ENCODE measurements at regions not wholly inside any gene's neighbourhood (a gene's known extent, or its start where the extent isn't known, plus 50 kb on each side); places are given as distances from the start of the nearest gene placed in this dataset.
"Not testable (repeated sequence)": the region's sequence is repeated elsewhere in the genome, so short reads cannot be mapped to it uniquely, and the experiment has no call there.

DNA sequence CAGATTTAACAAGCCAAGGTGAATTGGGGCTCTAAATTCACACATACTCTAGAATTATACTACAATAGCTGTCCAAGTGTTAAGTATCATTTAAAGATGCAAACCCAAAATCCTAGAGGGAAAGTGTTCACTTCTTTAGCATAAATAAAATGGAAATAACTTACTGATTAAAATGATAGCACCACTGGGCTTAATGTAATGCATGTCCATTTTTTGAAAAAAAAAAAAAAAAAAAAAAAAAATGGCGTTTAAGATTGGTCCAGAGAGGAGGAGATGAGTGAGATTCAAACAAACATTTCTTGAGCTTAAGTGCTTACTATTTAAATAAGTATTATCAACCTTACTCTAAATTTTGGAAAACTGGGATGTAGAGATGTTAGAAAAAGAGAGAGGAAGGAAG is 251.5 kb upstream of the CWC22 start:
- DNase-seq, result no peak

GRCh38 chr2:180258041-180258537 is 251.0 kb upstream of the CWC22 start:
- no peak for DNase-seq

DNA sequence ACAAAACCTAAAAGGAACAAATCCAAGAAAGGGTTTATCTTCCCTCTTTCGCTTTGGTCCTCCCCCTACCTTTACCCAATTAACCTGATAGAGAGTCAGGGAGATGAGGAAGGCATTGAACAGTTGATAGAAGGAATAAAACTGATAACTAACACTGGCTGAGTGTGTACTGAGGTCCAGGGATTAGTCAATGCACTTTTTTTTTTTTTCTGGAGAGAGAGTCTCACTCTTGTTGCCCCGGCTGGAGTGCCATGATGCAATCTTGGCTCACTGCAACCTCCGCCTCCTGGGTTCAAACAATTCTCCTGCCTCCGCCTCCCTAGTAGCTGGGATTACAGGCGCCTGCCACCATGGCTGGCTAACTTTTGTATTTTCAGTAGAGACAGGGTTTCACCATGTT is 250.2 kb upstream of the CWC22 start:
- no peak for DNase-seq

- DNase-seq, result no peak
Measured at GRCh38 chr2:180255981-180256380, 248.9 kb upstream of the CWC22 start.

GRCh38 chr2:180254872-180255271 is 247.8 kb upstream of the CWC22 start:
- no peak for DNase-seq

- no peak for DNase-seq
Measured at GRCh38 chr2:180247658-180248057, 240.6 kb upstream of the CWC22 start.

- DNase-seq, result no peak
Measured at GRCh38 chr2:180246268-180246667, 239.2 kb upstream of the CWC22 start.

- no peak for DNase-seq
Measured at GRCh38 chr2:180240774-180241173, 233.7 kb upstream of the CWC22 start.

DNA sequence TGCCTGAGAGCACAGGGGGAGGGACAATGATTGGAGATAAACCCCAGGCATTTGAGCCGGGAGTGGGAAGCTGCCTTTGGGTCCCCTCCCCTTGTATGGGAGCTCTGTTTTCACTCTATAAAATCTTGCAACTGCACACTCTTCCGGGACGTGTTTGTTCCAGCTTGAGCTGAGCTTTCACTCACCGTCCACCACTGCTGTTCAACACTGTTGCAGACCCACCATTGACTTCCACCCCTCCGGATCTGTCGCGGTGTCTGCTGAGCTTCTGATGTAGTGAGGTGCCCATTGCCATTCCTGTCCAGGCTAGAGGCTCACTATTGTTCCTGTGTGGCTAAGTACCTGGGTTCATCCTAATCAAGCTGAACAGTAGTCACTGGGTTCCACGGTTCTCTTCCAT is 231.6 kb upstream of the CWC22 start:
- no peak for DNase-seq

GRCh38 chr2:180236061-180236460 is 229.0 kb upstream of the CWC22 start:
- not testable (repeated sequence) for DNase-seq

GRCh38 chr2:180235506-180235905 is 228.4 kb upstream of the CWC22 start:
- DNase-seq, result not testable (repeated sequence)

DNA sequence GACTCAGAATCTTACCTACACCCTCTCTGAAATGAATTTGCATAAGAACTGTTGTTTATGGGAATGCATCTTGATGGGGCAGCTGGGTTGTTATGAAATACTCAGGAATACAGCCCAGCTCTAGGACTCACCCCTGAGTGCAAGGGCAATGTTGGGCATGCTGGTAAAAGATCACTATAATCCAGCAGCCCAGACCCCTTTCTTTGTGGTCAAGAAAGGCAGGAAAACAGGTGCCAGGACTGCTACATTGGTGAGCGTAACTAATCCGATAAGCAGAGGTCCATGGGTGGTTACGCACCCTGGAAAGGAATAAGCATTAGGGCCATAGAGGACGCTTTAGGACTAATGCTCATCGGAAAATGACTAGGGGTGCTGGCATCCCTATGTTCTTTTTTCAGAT is 227.9 kb upstream of the CWC22 start:
- DNase-seq, result not testable (repeated sequence)

- DNase-seq, result no peak
Measured at GRCh38 chr2:180231015-180231414, 223.9 kb upstream of the CWC22 start.

GRCh38 chr2:180227461-180227860 is 220.4 kb upstream of the CWC22 start:
- no peak for DNase-seq

DNA sequence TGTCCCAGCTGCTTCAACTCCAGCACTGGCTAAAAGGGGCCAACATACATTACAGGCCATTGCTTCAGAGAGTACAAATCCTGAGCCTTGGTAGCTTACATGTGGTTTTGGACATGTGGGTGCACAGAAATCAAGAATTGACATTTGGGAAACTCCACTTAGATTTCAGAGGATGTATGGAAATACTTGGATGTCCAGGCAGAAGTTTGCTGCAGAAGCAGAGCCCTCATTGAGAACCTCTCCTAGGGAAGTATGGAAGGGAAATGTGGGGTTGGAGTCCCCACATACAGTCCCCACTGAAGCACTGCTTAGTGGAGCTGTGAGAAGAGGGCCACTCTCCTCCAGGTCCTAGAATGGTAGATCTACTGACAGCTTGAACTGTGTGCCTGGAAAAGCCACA is 218.0 kb upstream of the CWC22 start:
- no peak for DNase-seq

- DNase-seq, result no peak
Measured at GRCh38 chr2:180222644-180223043, 215.5 kb upstream of the CWC22 start.

- no peak for DNase-seq
Measured at GRCh38 chr2:180219491-180219890, 212.4 kb upstream of the CWC22 start.

DNA sequence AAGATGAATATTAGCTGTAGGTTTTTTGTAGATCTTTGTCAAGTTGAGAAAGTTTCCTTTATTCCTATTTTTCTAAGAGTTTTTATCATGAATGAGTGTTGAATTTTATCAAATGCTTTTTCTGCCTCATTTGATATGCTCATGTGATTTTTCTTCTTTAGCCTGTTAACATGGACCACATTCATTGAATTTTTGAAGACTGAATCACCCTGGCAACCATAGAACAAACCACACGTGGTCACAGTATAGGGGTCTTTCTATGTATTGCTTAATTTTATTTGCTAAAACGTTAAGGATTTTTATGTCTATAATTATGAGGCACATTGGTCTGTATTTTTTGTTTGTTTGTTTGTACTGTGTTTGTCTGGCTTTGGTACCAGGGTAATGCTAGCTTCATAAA is 201.7 kb upstream of the CWC22 start:
- DNase-seq, result no peak

DNA sequence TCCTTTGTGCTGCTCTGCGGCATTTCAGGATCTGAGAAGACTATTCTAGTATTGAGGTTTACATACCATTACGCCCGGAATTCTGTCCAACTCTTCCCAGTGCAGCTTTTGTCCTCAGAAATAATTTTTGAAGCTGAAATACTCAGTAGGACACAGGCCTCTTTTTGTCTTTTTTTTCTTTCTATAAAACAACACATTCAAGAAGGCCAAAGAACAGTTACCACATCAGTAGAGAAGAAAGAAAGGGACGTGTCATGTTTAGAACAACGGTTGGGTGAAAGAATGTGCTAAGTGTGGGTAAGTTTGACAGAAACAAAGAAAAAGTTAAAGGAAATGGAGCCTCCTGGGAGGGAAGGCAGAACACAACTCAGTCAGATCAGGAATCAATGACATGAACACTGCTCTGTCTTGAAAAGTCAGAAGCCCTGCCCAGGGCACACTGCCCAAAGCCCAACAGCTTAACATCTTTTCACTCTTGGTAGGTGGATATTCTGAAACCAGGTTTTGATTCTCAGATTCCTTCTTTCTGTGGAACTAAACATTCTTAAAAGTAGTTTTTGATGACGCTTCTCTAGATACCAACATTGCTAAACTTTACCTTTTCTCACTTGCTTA is 198.6 kb upstream of the CWC22 start:
- DNase-seq, result no peak

- DNase-seq, result no peak
Measured at GRCh38 chr2:180203972-180204371, 196.9 kb upstream of the CWC22 start.

DNA sequence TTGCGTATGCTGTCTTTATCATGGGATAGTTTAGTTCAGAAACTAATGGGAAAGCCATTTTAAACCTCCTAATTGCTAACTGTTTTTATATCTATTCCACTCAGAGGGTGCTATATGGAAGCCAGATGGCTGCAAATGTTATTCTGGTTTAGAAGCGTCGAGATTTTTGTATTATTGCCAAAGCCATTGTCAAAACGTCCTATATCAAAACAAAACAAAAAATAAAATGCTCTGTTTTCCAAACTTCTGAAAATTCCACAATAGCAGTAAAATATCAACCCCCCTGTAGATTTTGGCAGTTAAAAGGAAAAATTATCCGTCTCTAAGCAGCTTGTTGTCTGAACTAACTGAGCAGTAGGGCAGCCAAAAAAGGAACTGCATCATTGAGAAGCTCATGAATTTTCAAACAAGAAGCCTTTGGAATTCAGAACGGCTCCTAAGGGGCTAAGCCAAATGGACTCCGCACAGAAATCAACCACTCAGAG is 195.4 kb upstream of the CWC22 start:
- DNase-seq, result no peak

DNA sequence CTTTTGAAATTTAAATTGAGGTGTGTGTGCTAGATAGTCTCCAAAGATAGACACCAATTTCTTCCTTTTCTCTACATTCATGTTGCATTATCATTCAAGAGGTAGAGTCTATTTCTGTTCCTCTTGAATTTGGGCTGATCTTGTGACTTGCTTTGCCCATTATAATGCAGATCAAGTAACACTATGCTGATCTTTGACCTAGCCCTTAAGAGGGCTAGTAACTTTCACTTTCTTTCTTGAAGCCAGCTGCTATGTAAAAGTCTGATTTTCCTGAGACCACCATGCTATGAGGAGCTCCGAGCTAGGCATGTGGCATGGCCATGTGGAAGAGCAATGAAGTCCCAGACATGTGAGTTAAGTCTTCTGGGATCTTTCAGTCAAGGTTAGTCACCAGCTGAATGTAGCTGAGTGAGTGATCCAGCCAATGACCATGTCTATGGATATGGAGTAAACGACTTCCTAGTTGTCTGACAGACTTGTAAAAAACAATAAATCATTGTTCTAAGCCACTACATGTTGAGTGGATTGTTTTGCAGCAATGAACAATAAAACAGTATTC is 189.4 kb upstream of the CWC22 start:
- DNase-seq, result no peak

DNA sequence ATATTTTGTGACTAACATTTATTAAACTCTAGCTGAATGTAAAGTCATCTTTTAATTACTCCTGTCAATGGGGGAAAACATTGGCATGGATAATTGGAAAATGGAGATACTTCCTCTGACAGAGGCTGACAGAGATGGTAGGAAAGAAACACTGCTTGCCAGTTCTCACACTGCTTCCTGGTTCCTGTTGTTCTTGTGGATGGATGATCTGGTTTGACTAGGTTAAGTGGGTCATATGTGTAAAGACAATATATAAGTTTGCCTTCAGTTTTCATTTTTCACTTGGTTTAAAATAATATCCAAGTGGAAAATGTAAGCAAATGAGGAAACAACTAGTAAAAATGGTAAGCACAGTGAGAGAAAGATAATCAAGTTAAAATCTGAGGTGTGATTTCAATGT is 188.8 kb upstream of the CWC22 start:
- DNase-seq, result no peak

DNA sequence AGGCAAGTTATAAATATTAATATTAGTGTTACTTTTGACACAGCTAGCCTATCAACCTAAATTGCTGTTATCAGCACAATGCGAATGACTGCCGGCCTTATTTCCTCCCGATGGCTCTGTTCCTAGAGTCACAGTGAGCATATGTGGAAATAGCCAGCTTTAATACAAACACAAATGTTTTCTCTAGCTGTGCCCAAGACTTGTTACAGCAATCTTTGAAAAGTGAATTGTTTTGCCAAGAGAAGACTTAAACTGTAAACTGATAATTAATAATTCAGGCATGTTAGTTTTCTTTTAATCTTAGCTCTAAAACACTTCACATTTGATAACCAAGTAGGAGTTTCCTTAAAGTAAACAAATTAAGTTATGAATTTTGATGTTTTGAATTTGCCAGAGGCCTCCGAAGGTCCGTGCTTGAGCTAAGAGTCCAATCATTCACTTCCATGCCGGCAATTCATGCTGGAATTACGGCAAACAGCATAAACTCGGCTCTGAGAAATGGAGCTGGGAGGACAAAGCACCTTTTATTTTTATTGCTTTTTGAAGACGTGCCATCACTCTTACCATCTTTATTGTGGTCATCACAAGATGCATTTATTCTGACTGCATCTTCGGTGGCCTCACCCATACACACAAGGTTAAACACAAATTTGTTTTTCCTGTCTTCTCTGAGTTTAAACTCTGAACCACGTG is 184.5 kb upstream of the CWC22 start:
- DNase-seq, result no peak
